ENCODE measurements at regions not wholly inside any gene's neighbourhood (a gene's known extent, or its start where the extent isn't known, plus 50 kb on each side); places are given as distances from the start of the nearest gene placed in this dataset.

DNA sequence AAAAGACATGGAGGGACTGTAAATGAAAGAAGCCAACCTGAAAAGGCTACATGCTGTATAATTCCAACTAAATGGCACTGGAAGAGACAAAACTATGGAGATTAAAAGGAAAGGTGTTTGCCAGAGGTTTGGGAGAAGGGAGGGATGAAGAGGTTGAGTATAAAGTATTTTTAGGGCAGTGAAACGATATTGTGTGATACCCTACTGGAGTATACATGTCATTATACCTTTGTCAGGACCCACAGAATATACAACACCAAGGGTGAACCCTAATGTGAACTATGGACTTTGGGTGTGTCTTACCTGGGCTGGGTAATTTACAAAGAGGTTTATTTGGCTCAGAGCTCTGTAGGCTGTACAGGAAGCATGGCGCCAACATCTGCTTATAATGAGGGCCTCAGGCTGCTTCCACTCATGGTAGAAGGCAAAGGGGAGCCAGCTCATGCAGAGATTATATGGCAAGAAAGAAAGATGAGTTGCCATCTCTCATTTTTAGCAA lies 73.4 kb downstream of the CD2 start (continued):
- TF ChIP-seq CTCF (IDR thresholded peaks at IDR 0.05 in 2 of 3, conservative IDR thresholded peaks at IDR 0.05 in 1 of 3; ENCODE audit: borderline replicate concordance in 1 of 3, insufficient read depth in 1 of 3, low read depth in 2 of 3, low read length in 2 of 3) (no peak), EGR1 (IDR thresholded peaks at IDR 0.05; ENCODE audit: low read depth) (no peak), FOSL1 (IDR thresholded peaks at IDR 0.05; ENCODE audit: low read depth) (no peak)

DNA sequence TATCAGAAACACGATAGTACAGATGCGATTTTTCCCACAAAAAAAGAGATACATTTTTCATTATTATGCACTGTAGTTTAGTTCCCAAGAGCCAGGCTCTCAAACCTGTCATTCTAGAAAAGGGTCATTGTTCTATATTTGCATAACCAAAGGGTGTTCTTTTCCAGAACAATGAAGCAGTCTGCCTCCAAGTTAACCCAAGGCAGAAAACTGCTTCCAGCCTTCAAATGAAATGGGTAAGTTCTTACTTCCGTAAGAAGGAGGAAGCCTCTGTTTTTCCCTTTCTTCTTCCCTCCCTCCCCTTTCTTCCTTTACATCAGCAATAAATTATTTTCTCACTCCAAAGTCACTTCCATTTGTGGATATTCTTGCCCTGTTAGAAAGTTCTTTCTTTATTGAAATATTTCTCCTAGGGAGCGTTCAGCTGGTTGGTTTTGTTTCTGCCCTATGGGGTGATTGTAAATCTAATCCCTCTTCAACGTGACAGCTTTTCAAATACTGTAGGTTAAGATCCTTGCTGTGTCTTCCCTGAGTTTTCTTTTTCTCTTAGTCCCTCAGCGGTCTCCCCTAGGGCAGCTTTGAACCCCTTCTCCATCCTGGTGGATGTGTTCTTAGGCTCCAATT lies 77.3 kb upstream of the PTGFRN start:
- Histone ChIP-seq H3K79me2 (ENCODE audit: insufficient read depth, low read length) (no peaks in the 10 kb centered on the region), H3K27me3 (ENCODE audit: insufficient read depth, low read length) (no peaks in the 10 kb centered on the region; the same call in 1 of the 2 replicates), H2AFZ (ENCODE audit: low read depth, low read length, poor library complexity, severe bottlenecking) (no peak overlapping the region), H3K9me3 (ENCODE audit: control insufficient read depth in 1 of 2, insufficient read depth in 1 of 2, low read depth in 1 of 2, low read length in 2 of 2) (no peaks in the 10 kb centered on the region), H3K36me3 (ENCODE audit: control insufficient read depth in 1 of 2, insufficient read depth in 2 of 2, low read length in 2 of 2) (no peaks in the 10 kb centered on the region), H3K27ac (ENCODE audit: low read depth, low read length) (no peak overlapping the region), H3K4me2 (ENCODE audit: low read length) (no peak overlapping the region), H3K4me1 (ENCODE audit: control insufficient read depth in 1 of 2, insufficient read depth in 2 of 2, low read length in 2 of 2) (peaks cover 0 to 3% of the 10 kb centered on the region in 2 experiments; a peak in 2 of 4 replicates), H3K9ac (ENCODE audit: low read length) (no peak overlapping the region), H3K4me3 (replicated peaks in 1 of 2; ENCODE audit: low read depth in 1 of 2, low read length in 2 of 2) (no peak overlapping the region), H3K9me2 (ENCODE audit: insufficient read depth) (no peaks in the 10 kb centered on the region), H4K20me1 (ENCODE audit: insufficient read depth) (no peaks in the 10 kb centered on the region)
- TF ChIP-seq YY1 (IDR thresholded peaks at IDR 0.05; ENCODE audit: extremely low read depth, insufficient replicate concordance, low read depth, low read length), result no peak
- no peak for TF ChIP-seq SRF (IDR thresholded peaks at IDR 0.05; ENCODE audit: low read depth)
- ATAC-seq, result no peak
- intact Hi-C loops (cut with micrococcal nuclease), result no loop called here
- ChIA-PET CTCF (no interaction called here), POLR2A (no interaction called here), RAD21 (ENCODE audit: low non-redundant PET in 1 of 2, low total read pairs in 2 of 2, uncharacterized antibody in 2 of 2, unreplicated experiment in 2 of 2) (interaction anchor here in 1 of 2 experiments (0.6 kb wide), 1 partner anchor 33 kb away, joined by 3 read pairs; no protein-coding TSS in a partner anchor)
- no TSS peak for BruUV-seq (replicated peaks)
- DNase-seq (ENCODE audit: low read depth, low spot score), result no peak
